ENCODE measurements at regions not wholly inside any gene's neighbourhood (a gene's known extent, or its start where the extent isn't known, plus 50 kb on each side); places are given as distances from the start of the nearest gene placed in this dataset.

GRCh38 chr9:12272471-12273120, 420.6 kb upstream of the TYRP1 start:
- TF ChIP-seq CTCF (IDR thresholded peaks at IDR 0.05; ENCODE audit: low read length) (no peak), EZH2 (optimal IDR thresholded peaks at IDR 0.05; ENCODE audit: low read depth, low read length) (no peak)

All from MM.1S (cell line).